ENCODE measurements at regions not wholly inside any gene's neighbourhood (a gene's known extent, or its start where the extent isn't known, plus 50 kb on each side); places are given as distances from the start of the nearest gene placed in this dataset.

GRCh38 chr17:34865716-34866115 is 95.5 kb downstream of the CCT6B start:
- H4K20me1 ChIP-seq (ENCODE audit: control insufficient read depth, extremely low read depth, insufficient read depth, low read length) = no peaks in the 10 kb centered on the region
- no peak overlapping the region for H3K4me3 ChIP-seq (replicated peaks in 1 of 4; ENCODE audit: control extremely low read depth in 1 of 4, insufficient read depth in 1 of 4, low read depth in 3 of 4, low read length in 4 of 4)
- no peaks in the 10 kb centered on the region for H3K4me1 ChIP-seq (ENCODE audit: control insufficient read depth, extremely low read depth, insufficient read depth, low read length)
- H3K36me3 ChIP-seq (ENCODE audit: control insufficient read depth, insufficient read depth, low read length) = no peaks in the 10 kb centered on the region
- H3K27ac ChIP-seq (ENCODE audit: insufficient read depth, low read length) = no peak overlapping the region
- H3K9ac ChIP-seq (ENCODE audit: insufficient read depth, low read length) = no peak overlapping the region
- no peak overlapping the region for H3K4me2 ChIP-seq (ENCODE audit: extremely low read depth, insufficient read depth, low read length)
- H3K79me2 ChIP-seq (ENCODE audit: control insufficient read depth, insufficient read depth, low read length) = no peaks in the 10 kb centered on the region
- no peaks in the 10 kb centered on the region for H3K9me3 ChIP-seq (ENCODE audit: control insufficient read depth, insufficient read depth, low read depth, low read length)
- no peak overlapping the region for H2AFZ ChIP-seq (ENCODE audit: low read length)
- no peaks in the 10 kb centered on the region for H3K27me3 ChIP-seq (ENCODE audit: control insufficient read depth, insufficient read depth, low read length)
- TF ChIP-seq CTCF (conservative IDR thresholded peaks at IDR 0.05 in 1 of 2, IDR thresholded peaks at IDR 0.05 in 1 of 2; ENCODE audit: low read depth in 1 of 2, low read length in 2 of 2) (no peak), EZH2 (IDR thresholded peaks at IDR 0.05; ENCODE audit: low read length, missing control alignments) (no peak)
- DNase-seq (ENCODE audit: low read depth in 2 of 2) = no peak

- Histone ChIP-seq H3K36me3 (ENCODE audit: control insufficient read depth, insufficient read depth, low read length) (no peaks in the 10 kb centered on the region), H2AFZ (ENCODE audit: low read length) (no peak overlapping the region), H3K9ac (ENCODE audit: insufficient read depth, low read length) (no peak overlapping the region), H3K4me2 (ENCODE audit: extremely low read depth, insufficient read depth, low read length) (no peak overlapping the region), H4K20me1 (ENCODE audit: control insufficient read depth, extremely low read depth, insufficient read depth, low read length) (no peaks in the 10 kb centered on the region), H3K9me3 (ENCODE audit: control insufficient read depth, insufficient read depth, low read depth, low read length) (no peaks in the 10 kb centered on the region), H3K27me3 (ENCODE audit: control insufficient read depth, insufficient read depth, low read length) (no peaks in the 10 kb centered on the region), H3K27ac (ENCODE audit: insufficient read depth, low read length) (no peak overlapping the region), H3K4me3 (replicated peaks in 1 of 4; ENCODE audit: control extremely low read depth in 1 of 4, insufficient read depth in 1 of 4, low read depth in 3 of 4, low read length in 4 of 4) (no peak overlapping the region), H3K4me1 (ENCODE audit: control insufficient read depth, extremely low read depth, insufficient read depth, low read length) (no peaks in the 10 kb centered on the region), H3K79me2 (ENCODE audit: control insufficient read depth, insufficient read depth, low read length) (no peaks in the 10 kb centered on the region)
- no peak for DNase-seq (ENCODE audit: low read depth in 2 of 2)
- TF ChIP-seq EZH2 (IDR thresholded peaks at IDR 0.05; ENCODE audit: low read length, missing control alignments) (no peak), CTCF (conservative IDR thresholded peaks at IDR 0.05 in 1 of 2, IDR thresholded peaks at IDR 0.05 in 1 of 2; ENCODE audit: low read depth in 1 of 2, low read length in 2 of 2) (no peak)
Measured at GRCh38 chr17:34862384-34862783, 98.9 kb downstream of the CCT6B start.

GRCh38 chr17:34861864-34862263 is 99.4 kb downstream of the CCT6B start:
- H3K27me3 ChIP-seq (ENCODE audit: control insufficient read depth, insufficient read depth, low read length) = no peaks in the 10 kb centered on the region
- H3K9ac ChIP-seq (ENCODE audit: insufficient read depth, low read length) = no peak overlapping the region
- H3K36me3 ChIP-seq (ENCODE audit: control insufficient read depth, insufficient read depth, low read length) = no peaks in the 10 kb centered on the region
- no peak overlapping the region for H2AFZ ChIP-seq (ENCODE audit: low read length)
- H3K9me3 ChIP-seq (ENCODE audit: control insufficient read depth, insufficient read depth, low read depth, low read length) = no peaks in the 10 kb centered on the region
- H3K27ac ChIP-seq (ENCODE audit: insufficient read depth, low read length) = no peak overlapping the region
- no peak overlapping the region for H3K4me3 ChIP-seq (replicated peaks in 1 of 4; ENCODE audit: control extremely low read depth in 1 of 4, insufficient read depth in 1 of 4, low read depth in 3 of 4, low read length in 4 of 4)
- no peaks in the 10 kb centered on the region for H3K4me1 ChIP-seq (ENCODE audit: control insufficient read depth, extremely low read depth, insufficient read depth, low read length)
- TF ChIP-seq EZH2 (IDR thresholded peaks at IDR 0.05; ENCODE audit: low read length, missing control alignments) (no peak), CTCF (conservative IDR thresholded peaks at IDR 0.05 in 1 of 2, IDR thresholded peaks at IDR 0.05 in 1 of 2; ENCODE audit: low read depth in 1 of 2, low read length in 2 of 2) (no peak)
- DNase-seq (ENCODE audit: low read depth in 2 of 2) = no peak
- no peak overlapping the region for H3K4me2 ChIP-seq (ENCODE audit: extremely low read depth, insufficient read depth, low read length)
- H3K79me2 ChIP-seq (ENCODE audit: control insufficient read depth, insufficient read depth, low read length) = no peaks in the 10 kb centered on the region
- H4K20me1 ChIP-seq (ENCODE audit: control insufficient read depth, extremely low read depth, insufficient read depth, low read length) = no peaks in the 10 kb centered on the region

Measured in fibroblast of lung (primary cell).